ENCODE measurements at regions not wholly inside any gene's neighbourhood (a gene's known extent, or its start where the extent isn't known, plus 50 kb on each side); places are given as distances from the start of the nearest gene placed in this dataset.

- intact Hi-C loops (cut with DNase I) = no loop called here
- H3K4me1 ChIP-seq = no peaks in the 10 kb centered on the region
- no peak overlapping the region for H3K4me3 ChIP-seq
- no peaks in the 10 kb centered on the region for H3K9me3 ChIP-seq
- ATAC-seq = no peak
- H3K36me3 ChIP-seq = no peaks in the 10 kb centered on the region
- no peak overlapping the region for H3K27ac ChIP-seq
- no peak for DNase-seq
- no peaks in the 10 kb centered on the region for H3K27me3 ChIP-seq (ENCODE audit: low read depth)
- no peak for TF ChIP-seq CTCF (IDR thresholded peaks at IDR 0.05)
Measured at GRCh38 chr11:110032259-110032658, 60.9 kb upstream of the ZC3H12C start.

- Histone ChIP-seq H3K9me3 (no peaks in the 10 kb centered on the region), H3K4me3 (no peak overlapping the region), H3K27me3 (ENCODE audit: low read depth) (no peaks in the 10 kb centered on the region), H3K4me1 (no peaks in the 10 kb centered on the region), H3K36me3 (no peaks in the 10 kb centered on the region), H3K27ac (no peak overlapping the region)
- ATAC-seq (no peak), DNase-seq (no peak)
- intact Hi-C loops (cut with DNase I) = no loop called here
- TF ChIP-seq CTCF (IDR thresholded peaks at IDR 0.05) = no peak
Measured at GRCh38 chr11:110032957-110033570, 60.1 kb upstream of the ZC3H12C start.

GRCh38 chr11:110034806-110035205 is 58.4 kb upstream of the ZC3H12C start:
- TF ChIP-seq CTCF (IDR thresholded peaks at IDR 0.05) = no peak
- Histone ChIP-seq H3K27me3 (ENCODE audit: low read depth) (no peaks in the 10 kb centered on the region), H3K27ac (no peak overlapping the region), H3K4me1 (no peaks in the 10 kb centered on the region), H3K4me3 (no peak overlapping the region), H3K9me3 (no peaks in the 10 kb centered on the region), H3K36me3 (no peaks in the 10 kb centered on the region)
- intact Hi-C loops (cut with DNase I) = no loop called here
- DNase-seq = no peak
- no peak for ATAC-seq

GRCh38 chr11:110035357-110035756 is 57.8 kb upstream of the ZC3H12C start:
- no peaks in the 10 kb centered on the region for H3K36me3 ChIP-seq
- H3K4me1 ChIP-seq = no peaks in the 10 kb centered on the region
- ATAC-seq (no peak), DNase-seq (no peak)
- no peak overlapping the region for H3K4me3 ChIP-seq
- TF ChIP-seq CTCF (IDR thresholded peaks at IDR 0.05) = no peak
- H3K9me3 ChIP-seq = no peaks in the 10 kb centered on the region
- H3K27ac ChIP-seq = no peak overlapping the region
- intact Hi-C loops (cut with DNase I) = no loop called here
- H3K27me3 ChIP-seq (ENCODE audit: low read depth) = no peaks in the 10 kb centered on the region

GRCh38 chr11:110038201-110038600 is 55.0 kb upstream of the ZC3H12C start:
- Histone ChIP-seq H3K9me3 (no peaks in the 10 kb centered on the region), H3K27ac (no peak overlapping the region), H3K27me3 (ENCODE audit: low read depth) (no peaks in the 10 kb centered on the region), H3K4me1 (no peaks in the 10 kb centered on the region), H3K36me3 (no peaks in the 10 kb centered on the region), H3K4me3 (no peak overlapping the region)
- no peak for TF ChIP-seq CTCF (IDR thresholded peaks at IDR 0.05)
- intact Hi-C loops (cut with DNase I) = no loop called here
- ATAC-seq (no peak), DNase-seq (no peak)
